ENCODE measurements at regions not wholly inside any gene's neighbourhood (a gene's known extent, or its start where the extent isn't known, plus 50 kb on each side); places are given as distances from the start of the nearest gene placed in this dataset.
"Not testable (repeated sequence)": the region's sequence is repeated elsewhere in the genome, so short reads cannot be mapped to it uniquely, and the experiment has no call there.

GRCh38 chr4:71107726-71108125 is 114.3 kb downstream of the DCK start:
- Histone ChIP-seq H3K36me3 (ENCODE audit: insufficient read depth in 1 of 2, low read depth in 1 of 2) (no peaks in the 10 kb centered on the region), H3K27me3 (ENCODE audit: insufficient read depth in 3 of 3, low read length in 2 of 3) (no peaks in the 10 kb centered on the region), H3K4me1 (no peaks in the 10 kb centered on the region), H3K27ac (no peak overlapping the region), H3K9me3 (no peaks in the 10 kb centered on the region), H3K4me3 (no peak overlapping the region)
- no peak for ATAC-seq
- 34 to 55% (median 43%) methylated on average over 2 of the region's 2 CpGs for WGBS, 3 donors
- TF ChIP-seq CTCF (IDR thresholded peaks at IDR 0.05) = no peak
- DNase-seq = no peak
- intact Hi-C loops (cut with DNase I) = no loop called here

- intact Hi-C loops (cut with DNase I) = no loop called here
- H3K36me3 ChIP-seq (ENCODE audit: insufficient read depth in 1 of 2, low read depth in 1 of 2) = no peaks in the 10 kb centered on the region
- ATAC-seq (no peak), DNase-seq (no peak)
- WGBS, 3 donors = 33 to 46% (median 34%) methylated on average over 2 of the region's 2 CpGs
- H3K27ac ChIP-seq = no peak overlapping the region
- no peak for TF ChIP-seq CTCF (IDR thresholded peaks at IDR 0.05)
- H3K4me3 ChIP-seq = no peak overlapping the region
- no peaks in the 10 kb centered on the region for H3K4me1 ChIP-seq
- no peaks in the 10 kb centered on the region for H3K9me3 ChIP-seq
- no peaks in the 10 kb centered on the region for H3K27me3 ChIP-seq (ENCODE audit: insufficient read depth in 3 of 3, low read length in 2 of 3)
Observed at GRCh38 chr4:71110499-71110898, 117.0 kb downstream of the DCK start.

GRCh38 chr4:71111133-71111532 is 117.7 kb downstream of the DCK start:
- H3K36me3 ChIP-seq (ENCODE audit: insufficient read depth in 1 of 2, low read depth in 1 of 2); ATAC-seq; H3K9me3 ChIP-seq; intact Hi-C loops (cut with DNase I); H3K27me3 ChIP-seq (ENCODE audit: insufficient read depth in 3 of 3, low read length in 2 of 3); H3K4me1 ChIP-seq; H3K27ac ChIP-seq; DNase-seq; H3K4me3 ChIP-seq: not testable (repeated sequence)
- WGBS, 3 donors = 60 to 75% (median 66%) methylated on average over 4 of the region's 4 CpGs

GRCh38 chr4:71113294-71113693 is 119.8 kb downstream of the DCK start:
- intact Hi-C loops (cut with DNase I) = no loop called here
- no peak for ATAC-seq
- no peaks in the 10 kb centered on the region for H3K4me1 ChIP-seq

GRCh38 chr4:71120831-71121524 is 127.5 kb downstream of the DCK start:
- no peaks in the 10 kb centered on the region for H3K27me3 ChIP-seq (ENCODE audit: insufficient read depth in 3 of 3, low read length in 2 of 3)
- H3K9me3 ChIP-seq = no peaks in the 10 kb centered on the region
- H3K4me1 ChIP-seq = no peaks in the 10 kb centered on the region
- no peaks in the 10 kb centered on the region for H3K36me3 ChIP-seq (ENCODE audit: insufficient read depth in 1 of 2, low read depth in 1 of 2)
- no peak overlapping the region for H3K27ac ChIP-seq
- intact Hi-C loops (cut with DNase I) = no loop called here
- 90 to 96% (median 95%) methylated on average over 24 to 37 of the region's 37 CpGs for WGBS, 3 donors
- no peak overlapping the region for H3K4me3 ChIP-seq
- ATAC-seq = no peak
- no peak for TF ChIP-seq CTCF (IDR thresholded peaks at IDR 0.05)
- no peak for DNase-seq

More at GRCh38 chr4:71113294-71113693, 119.8 kb downstream of the DCK start:
- no peak overlapping the region for H3K27ac ChIP-seq
- no peaks in the 10 kb centered on the region for H3K36me3 ChIP-seq (ENCODE audit: insufficient read depth in 1 of 2, low read depth in 1 of 2)
- no peak overlapping the region for H3K4me3 ChIP-seq
- no peaks in the 10 kb centered on the region for H3K27me3 ChIP-seq (ENCODE audit: insufficient read depth in 3 of 3, low read length in 2 of 3)
- 95 to 98% (median 97%) methylated on average over 1 of the region's 1 CpG for WGBS, 3 donors
- DNase-seq = no peak
- TF ChIP-seq CTCF (IDR thresholded peaks at IDR 0.05) = no peak
- H3K9me3 ChIP-seq = no peaks in the 10 kb centered on the region
